Gastrocnemius medialis (tissue), 4 donors: ENCODE measurements at regions not wholly inside any gene's neighbourhood (a gene's known extent, or its start where the extent isn't known, plus 50 kb on each side); places are given as distances from the start of the nearest gene placed in this dataset.

Experiments
- ATAC-seq, 2 donors: fragments of 150-250 bp; one replicate each; pipeline ENCODE4 v1.9.1; 2016
- DNase-seq, 2 donors: peaks; one replicate each; pipeline ENCODE4 v3.0.0-alpha.2; 2019
- H3K27ac ChIP-seq, 4 donors: fragments of 200-600 bp; sonication (generic); 1 replicate in 1 of 4; 2 replicates in 3 of 4; pipeline ENCODE4 v1.5.1; 2016 to 2018; ENCODE audit warnings: mild to moderate bottlenecking in 2 of 4, moderate library complexity in 1 of 4
- H3K27me3 ChIP-seq, 3 donors: fragments of 200-600 bp; sonication (generic) in 2 of 3; 1 replicate in 1 of 3; 2 replicates in 2 of 3; pipeline versions ENCODE4 v1.5.1 to v1.6.0; 2016 to 2019; ENCODE audit warnings: mild to moderate bottlenecking in 1 of 3, moderate library complexity in 1 of 3
- H3K36me3 ChIP-seq, 2 donors: fragments of 200-600 bp; sonication (generic) in 1 of 2; one replicate each; pipeline ENCODE4 v1.5.1; 2017 to 2018
- H3K4me1 ChIP-seq, 2 donors: fragments of 200-600 bp; sonication (generic) in 1 of 2; one replicate each; pipeline ENCODE4 v1.5.1; 2016 to 2017; ENCODE audit warnings: mild to moderate bottlenecking in 2 of 2
- H3K4me3 ChIP-seq, 4 donors: fragments of 200-600 bp; sonication (generic) in 3 of 4; 1 replicate in 1 of 4; 2 replicates in 3 of 4; pipeline ENCODE4 v1.5.1; 2016 to 2019; ENCODE audit warnings: mild to moderate bottlenecking in 2 of 4
- H3K9me3 ChIP-seq, 3 donors: fragments of 200-600 bp; sonication (generic) in 2 of 3; 1 replicate in 1 of 3; 2 replicates in 2 of 3; pipeline ENCODE4 v1.5.1; 2016 to 2019
- POLR2A ChIP-seq, 2 donors: fragments of 450-650 bp; IDR thresholded peaks; one replicate each; pipeline ENCODE4 v1.6.1; 2017; ENCODE audit warnings: antibody characterized with exemption in 2 of 2, mild to moderate bottlenecking in 2 of 2, moderate library complexity in 2 of 2
- in situ Hi-C, 4 donors: fragments of 200-750 bp; cut with MboI; loops; one replicate each; pipeline versions ENCODE4 v1.15.0 to v1.8.0; 2017; ENCODE audit warnings: low sequenced_read_pairs in 4 of 4
- intact Hi-C: fragments of 100-400 bp; cut with DNase I; formaldehyde crosslinking; loops from one replicate; pipeline ENCODE4 v1.15.1; 2023; ENCODE audit warnings: low total_unique reads
- TF ChIP-seq, protein P1 (sequence below), 5 experiments: fragments of 450-650 bp in 3 of 5; fragments of 200-600 bp in 2 of 5; sonication (generic) in 2 of 5; IDR thresholded peaks in 4 of 5; conservative IDR thresholded peaks in 1 of 5; 1 replicate in 4 of 5; 2 replicates in 1 of 5; pipeline ENCODE4 v1.5.1; 2016 to 2019; ENCODE audit warnings: antibody characterized with exemption in 5 of 5, mild to moderate bottlenecking in 3 of 5, moderate library complexity in 3 of 5

DNA sequence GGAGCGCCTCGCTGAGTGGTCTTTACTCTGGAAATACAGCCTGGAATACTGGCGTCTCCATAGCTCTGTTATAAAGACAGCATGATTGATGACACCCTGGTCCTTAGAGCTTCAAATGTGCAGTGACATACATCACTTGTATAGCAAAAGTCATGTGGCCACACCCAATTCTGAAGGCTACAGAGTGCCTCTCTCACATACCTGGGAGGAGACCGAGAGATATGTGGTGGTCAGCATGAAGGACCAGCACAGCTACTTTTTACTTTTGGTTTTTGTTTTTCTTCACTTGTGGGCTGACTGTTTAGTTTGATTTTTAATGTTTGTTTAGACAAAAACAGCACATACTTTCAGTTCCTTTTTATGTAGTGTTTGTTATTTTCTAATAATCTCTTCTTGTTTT lies 938.5 kb upstream of the SOX11 start:
- intact Hi-C loops (no loop called here), in situ Hi-C loops (loop anchor here in 1 of 4 donors (25.0 kb wide), 1 partner anchor 791 kb away; no protein-coding TSS in a partner anchor)
- Histone ChIP-seq H3K27me3 (no peaks in the 10 kb centered on the region), H3K4me3 (no peak overlapping the region), H3K27ac (no peak overlapping the region), H3K9me3 (no peaks in the 10 kb centered on the region), H3K4me1 (no peaks in the 10 kb centered on the region), H3K36me3 (no peaks in the 10 kb centered on the region)
- DNase-seq, result no peak
- ATAC-seq, result no peak
- TF ChIP-seq, protein P1, sequence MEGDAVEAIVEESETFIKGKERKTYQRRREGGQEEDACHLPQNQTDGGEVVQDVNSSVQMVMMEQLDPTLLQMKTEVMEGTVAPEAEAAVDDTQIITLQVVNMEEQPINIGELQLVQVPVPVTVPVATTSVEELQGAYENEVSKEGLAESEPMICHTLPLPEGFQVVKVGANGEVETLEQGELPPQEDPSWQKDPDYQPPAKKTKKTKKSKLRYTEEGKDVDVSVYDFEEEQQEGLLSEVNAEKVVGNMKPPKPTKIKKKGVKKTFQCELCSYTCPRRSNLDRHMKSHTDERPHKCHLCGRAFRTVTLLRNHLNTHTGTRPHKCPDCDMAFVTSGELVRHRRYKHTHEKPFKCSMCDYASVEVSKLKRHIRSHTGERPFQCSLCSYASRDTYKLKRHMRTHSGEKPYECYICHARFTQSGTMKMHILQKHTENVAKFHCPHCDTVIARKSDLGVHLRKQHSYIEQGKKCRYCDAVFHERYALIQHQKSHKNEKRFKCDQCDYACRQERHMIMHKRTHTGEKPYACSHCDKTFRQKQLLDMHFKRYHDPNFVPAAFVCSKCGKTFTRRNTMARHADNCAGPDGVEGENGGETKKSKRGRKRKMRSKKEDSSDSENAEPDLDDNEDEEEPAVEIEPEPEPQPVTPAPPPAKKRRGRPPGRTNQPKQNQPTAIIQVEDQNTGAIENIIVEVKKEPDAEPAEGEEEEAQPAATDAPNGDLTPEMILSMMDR (IDR thresholded peaks at IDR 0.05 in 4 of 5, conservative IDR thresholded peaks at IDR 0.05 in 1 of 5), result no peak
- no peak for TF ChIP-seq POLR2A (IDR thresholded peaks at IDR 0.05)

DNA sequence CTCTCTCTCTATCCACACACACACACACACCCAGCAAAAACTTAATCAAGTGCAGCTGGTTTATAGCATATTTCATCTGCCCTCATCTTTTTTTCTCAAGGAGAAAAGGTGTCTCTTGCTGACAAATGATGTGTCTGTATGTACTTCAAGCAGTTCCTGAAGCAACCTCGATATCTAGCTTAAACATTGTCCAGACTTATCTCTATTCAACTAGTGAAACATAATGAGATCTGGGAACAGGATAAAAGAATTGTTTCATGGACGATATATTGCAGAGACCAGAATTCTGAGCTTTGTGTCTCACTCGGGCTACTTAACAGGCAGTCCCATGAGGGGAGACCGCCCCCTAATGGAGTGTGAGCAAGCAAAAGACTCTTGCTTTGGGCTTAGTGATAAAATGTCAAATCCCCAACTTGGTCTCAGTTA lies 929.2 kb upstream of the SOX11 start:
- Histone ChIP-seq H3K36me3 (no peaks in the 10 kb centered on the region), H3K27ac (no peak overlapping the region), H3K9me3 (no peaks in the 10 kb centered on the region), H3K4me3 (no peak overlapping the region), H3K27me3 (no peaks in the 10 kb centered on the region), H3K4me1 (no peaks in the 10 kb centered on the region)
- in situ Hi-C loops (loop anchor here in 1 of 4 donors (25.0 kb wide), 1 partner anchor 801 kb away; no protein-coding TSS in a partner anchor), intact Hi-C loops (no loop called here)
- DNase-seq, result no peak
- no peak for ATAC-seq
- TF ChIP-seq, protein P1 (IDR thresholded peaks at IDR 0.05 in 4 of 5, conservative IDR thresholded peaks at IDR 0.05 in 1 of 5), result peak in 1 of 5 experiments; percentile 6
- TF ChIP-seq POLR2A (IDR thresholded peaks at IDR 0.05), result no peak

DNA sequence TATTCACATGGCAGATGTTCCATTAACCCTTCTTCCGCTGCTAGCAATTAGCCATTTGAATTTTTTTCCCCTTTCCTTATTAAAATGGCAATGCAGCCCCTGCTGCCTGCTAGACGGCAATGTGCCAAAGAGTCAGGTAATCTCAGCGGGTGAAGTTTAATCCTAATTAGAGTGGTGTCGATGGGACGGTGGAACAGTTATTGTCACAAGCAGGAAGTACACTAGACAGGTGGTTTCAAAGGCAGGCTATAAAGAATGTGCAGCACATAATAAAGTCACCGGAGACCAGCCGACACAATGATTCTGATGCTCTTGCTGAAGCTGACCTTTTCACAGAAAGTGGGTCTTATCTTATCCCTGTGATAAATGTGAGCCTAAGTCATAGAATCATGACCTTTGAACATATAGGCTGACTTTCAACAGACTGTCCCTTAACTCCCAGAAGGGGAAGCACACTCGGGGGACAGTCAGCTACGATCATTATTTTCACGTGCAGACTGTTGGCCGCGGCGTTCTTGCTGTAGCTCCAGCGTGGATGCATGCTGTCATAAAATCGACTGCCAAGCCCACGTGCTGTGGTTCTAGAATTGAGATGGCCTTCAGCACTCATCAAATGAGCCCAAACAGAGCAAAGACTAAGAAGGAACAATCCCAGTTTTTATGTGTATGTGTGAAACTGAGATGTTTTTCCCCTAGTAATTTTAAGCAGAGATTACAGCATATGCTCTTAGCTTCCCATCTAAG lies 926.2 kb upstream of the SOX11 start:
- in situ Hi-C loops, result loop anchor here in 1 of 4 donors (25.0 kb wide), 1 partner anchor 804 kb away; no protein-coding TSS in a partner anchor

DNA sequence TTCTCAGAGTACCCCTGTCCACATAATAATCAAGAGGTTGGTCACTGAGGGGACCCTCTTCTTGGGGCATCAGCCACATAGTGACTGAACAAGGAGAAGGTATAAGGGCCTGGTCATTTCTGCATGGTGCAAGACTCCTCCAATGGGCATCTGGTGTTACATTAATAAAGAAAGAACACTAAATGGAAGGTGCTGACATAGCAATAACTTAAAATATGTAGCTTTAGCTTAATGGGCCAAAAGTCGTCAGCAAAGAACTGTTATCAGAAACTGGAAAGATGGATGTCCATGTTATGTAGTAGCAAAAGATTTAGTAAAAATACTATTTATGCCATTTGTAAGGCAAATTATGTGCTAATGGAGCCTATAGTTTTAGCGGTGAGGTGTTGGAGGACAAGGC lies 916.5 kb upstream of the SOX11 start:
- H3K4me1 ChIP-seq, result no peaks in the 10 kb centered on the region
- TF ChIP-seq, protein P1 (IDR thresholded peaks at IDR 0.05 in 4 of 5, conservative IDR thresholded peaks at IDR 0.05 in 1 of 5), result no peak
- no peak for TF ChIP-seq POLR2A (IDR thresholded peaks at IDR 0.05)

More for the DNA sequence above, 926.2 kb upstream of the SOX11 start:
- DNase-seq (no peak), ATAC-seq (no peak)
- Histone ChIP-seq H3K4me1 (no peaks in the 10 kb centered on the region), H3K4me3 (no peak overlapping the region), H3K27me3 (no peaks in the 10 kb centered on the region), H3K27ac (no peak overlapping the region), H3K36me3 (no peaks in the 10 kb centered on the region), H3K9me3 (no peaks in the 10 kb centered on the region)
- intact Hi-C loops, result no loop called here
- TF ChIP-seq POLR2A (IDR thresholded peaks at IDR 0.05), result no peak
- TF ChIP-seq, protein P1 (IDR thresholded peaks at IDR 0.05 in 4 of 5, conservative IDR thresholded peaks at IDR 0.05 in 1 of 5), result no peak

More for the DNA sequence above, 916.5 kb upstream of the SOX11 start:
- in situ Hi-C loops, result no loop called here
- H3K36me3 ChIP-seq, result no peaks in the 10 kb centered on the region
- DNase-seq (no peak), ATAC-seq (no peak)
- no peaks in the 10 kb centered on the region for H3K9me3 ChIP-seq
- no peak overlapping the region for H3K4me3 ChIP-seq
- intact Hi-C loops, result no loop called here
- H3K27ac ChIP-seq, result no peak overlapping the region
- H3K27me3 ChIP-seq, result no peaks in the 10 kb centered on the region
